ENCODE measurements at regions not wholly inside any gene's neighbourhood (a gene's known extent, or its start where the extent isn't known, plus 50 kb on each side); places are given as distances from the start of the nearest gene placed in this dataset.
"Not testable (repeated sequence)": the region's sequence is repeated elsewhere in the genome, so short reads cannot be mapped to it uniquely, and the experiment has no call there.

DNA sequence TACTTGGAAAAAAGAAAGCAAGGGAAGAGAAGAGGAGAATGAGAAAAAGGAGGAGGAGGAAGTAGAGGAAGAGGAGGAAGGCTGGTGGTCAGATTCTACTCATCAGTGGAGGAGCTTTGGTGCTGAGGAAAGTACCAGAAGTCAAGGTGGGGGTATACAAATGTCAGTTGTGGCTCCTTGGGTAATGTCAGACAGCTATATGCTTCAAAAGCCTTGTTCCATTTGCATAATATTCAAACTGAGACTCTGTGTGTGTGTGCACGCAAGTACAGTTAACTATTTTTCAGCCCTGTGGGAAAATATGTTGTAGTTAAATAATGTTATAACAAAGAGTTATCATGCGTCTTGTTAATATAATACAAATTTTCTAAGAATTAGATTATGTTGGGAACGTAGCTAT lies 609.7 kb downstream of the PDCD6IP start:
- no peak for DNase-seq (ENCODE audit: low read depth)
- in situ Hi-C loops (cut with HindIII; ENCODE audit: low pct_unique_long_range_greater_than_20kb, low sequenced_read_pairs), result no loop called here

GRCh38 chr3:34411596-34411995 lies 613.2 kb downstream of the PDCD6IP start:
- in situ Hi-C loops (cut with HindIII; ENCODE audit: low pct_unique_long_range_greater_than_20kb, low sequenced_read_pairs), result no loop called here
- no peak for DNase-seq (ENCODE audit: low read depth)

GRCh38 chr3:34419801-34420200 lies 621.4 kb downstream of the PDCD6IP start:
- in situ Hi-C loops (cut with HindIII; ENCODE audit: low pct_unique_long_range_greater_than_20kb, low sequenced_read_pairs), result no loop called here
- peak; percentile 18 for DNase-seq (ENCODE audit: low read depth)

- in situ Hi-C loops (cut with HindIII; ENCODE audit: low pct_unique_long_range_greater_than_20kb, low sequenced_read_pairs), result no loop called here
Measured at GRCh38 chr3:34421762-34422161, 623.3 kb downstream of the PDCD6IP start.

GRCh38 chr3:34439796-34440195 lies 641.4 kb downstream of the PDCD6IP start:
- DNase-seq (ENCODE audit: low read depth), result no peak
- in situ Hi-C loops (cut with HindIII; ENCODE audit: low pct_unique_long_range_greater_than_20kb, low sequenced_read_pairs), result no loop called here

More at GRCh38 chr3:34421762-34422161, 623.3 kb downstream of the PDCD6IP start:
- no peak for DNase-seq (ENCODE audit: low read depth)

DNA sequence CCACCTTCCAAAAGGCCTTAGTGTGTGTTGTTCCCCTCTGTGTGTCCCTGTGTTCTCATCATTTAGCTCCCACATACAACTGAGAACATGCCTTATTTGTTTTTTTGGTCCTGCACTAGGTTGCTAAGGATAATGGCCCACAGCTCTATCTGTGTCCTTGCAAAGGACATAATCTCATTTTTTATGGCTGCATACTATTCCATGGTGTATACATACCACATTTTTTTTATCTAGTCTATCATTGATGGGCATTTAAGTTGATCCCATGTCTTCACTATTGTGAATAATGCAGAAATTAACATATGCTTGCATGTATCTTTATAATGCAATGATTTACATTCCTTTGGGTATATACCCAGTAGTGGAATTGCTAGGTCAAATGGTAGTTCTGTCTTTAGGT lies 645.7 kb downstream of the PDCD6IP start:
- in situ Hi-C loops (cut with HindIII; ENCODE audit: low pct_unique_long_range_greater_than_20kb, low sequenced_read_pairs), result no loop called here
- DNase-seq (ENCODE audit: low read depth), result no peak

- in situ Hi-C loops (cut with HindIII; ENCODE audit: low pct_unique_long_range_greater_than_20kb, low sequenced_read_pairs), result no loop called here
Measured at GRCh38 chr3:34449305-34449704, 650.9 kb downstream of the PDCD6IP start.

GRCh38 chr3:34463414-34463813 lies 665.0 kb downstream of the PDCD6IP start:
- no peak for DNase-seq (ENCODE audit: low read depth)
- in situ Hi-C loops (cut with HindIII; ENCODE audit: low pct_unique_long_range_greater_than_20kb, low sequenced_read_pairs), result no loop called here

More at GRCh38 chr3:34449305-34449704, 650.9 kb downstream of the PDCD6IP start:
- no peak for DNase-seq (ENCODE audit: low read depth)

GRCh38 chr3:34464646-34465045 lies 666.2 kb downstream of the PDCD6IP start:
- in situ Hi-C loops (cut with HindIII; ENCODE audit: low pct_unique_long_range_greater_than_20kb, low sequenced_read_pairs), result no loop called here
- no peak for DNase-seq (ENCODE audit: low read depth)

DNA sequence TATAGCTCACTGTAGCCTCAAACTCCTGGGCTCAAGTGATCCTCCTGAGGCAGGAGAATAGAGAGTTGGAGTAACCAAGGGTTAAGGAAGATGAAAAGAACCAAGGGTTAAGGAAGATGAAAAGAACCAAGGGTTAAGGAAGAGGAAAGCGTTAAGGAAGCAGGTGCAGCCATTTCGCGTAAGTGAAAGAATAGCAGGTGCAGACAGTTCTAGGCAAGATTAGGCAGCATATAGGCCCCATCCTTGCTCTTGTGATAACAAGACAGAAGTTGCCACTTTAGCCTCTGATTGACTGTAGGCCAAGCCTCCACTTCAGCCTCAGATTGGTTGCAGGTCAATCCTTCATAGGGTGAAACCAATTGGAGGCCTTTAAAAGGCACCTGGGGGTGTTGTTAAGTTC lies 677.4 kb downstream of the PDCD6IP start:
- no peak for DNase-seq (ENCODE audit: low read depth)
- in situ Hi-C loops (cut with HindIII; ENCODE audit: low pct_unique_long_range_greater_than_20kb, low sequenced_read_pairs), result no loop called here

- in situ Hi-C loops (cut with HindIII; ENCODE audit: low pct_unique_long_range_greater_than_20kb, low sequenced_read_pairs), result no loop called here
- DNase-seq (ENCODE audit: low read depth), result no peak
Measured at GRCh38 chr3:34483311-34483887, 685.0 kb downstream of the PDCD6IP start.

DNA sequence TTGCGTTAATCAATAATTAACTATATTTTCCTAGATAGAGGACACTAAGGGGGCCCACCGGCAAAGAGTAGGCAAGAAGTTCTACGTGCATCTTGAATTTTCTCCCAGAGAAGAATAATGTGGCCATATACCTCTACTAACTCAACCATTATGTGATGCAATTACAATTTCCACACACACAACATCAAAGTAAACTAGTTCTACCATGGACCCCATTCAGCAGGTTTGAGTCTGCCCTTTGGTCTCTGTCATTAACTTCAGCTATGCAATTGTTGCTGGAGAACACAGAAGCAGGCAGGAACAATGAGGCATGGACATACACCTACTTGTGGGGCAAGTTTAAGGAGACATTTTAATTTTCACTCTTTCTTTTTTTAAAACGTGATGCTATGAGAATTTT lies 705.9 kb downstream of the PDCD6IP start:
- in situ Hi-C loops (cut with HindIII; ENCODE audit: low pct_unique_long_range_greater_than_20kb, low sequenced_read_pairs), result no loop called here
- DNase-seq (ENCODE audit: low read depth), result no peak

GRCh38 chr3:34504775-34505174 lies 706.3 kb downstream of the PDCD6IP start:
- DNase-seq (ENCODE audit: low read depth), result peak; percentile 11
- in situ Hi-C loops (cut with HindIII; ENCODE audit: low pct_unique_long_range_greater_than_20kb, low sequenced_read_pairs), result no loop called here

DNA sequence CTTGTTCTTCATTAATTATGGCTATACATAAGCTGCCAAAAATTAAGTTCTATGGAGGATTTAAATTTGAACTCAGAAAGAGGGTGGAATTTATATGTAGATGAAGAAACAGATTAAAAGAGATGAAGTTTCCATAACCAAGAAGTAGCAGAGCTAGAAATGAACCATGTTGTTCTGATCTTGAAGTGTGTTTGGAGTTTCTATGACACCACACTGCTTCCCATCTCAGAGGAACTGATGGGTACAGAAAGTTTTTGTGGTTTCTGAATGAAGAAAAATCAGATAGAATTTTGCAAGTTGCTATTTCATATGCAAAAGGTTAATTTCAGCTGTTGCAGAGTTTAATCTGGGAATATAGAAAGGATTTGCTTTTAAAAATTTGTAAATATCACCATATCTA lies 710.3 kb downstream of the PDCD6IP start:
- DNase-seq (ENCODE audit: low read depth), result no peak
- in situ Hi-C loops (cut with HindIII; ENCODE audit: low pct_unique_long_range_greater_than_20kb, low sequenced_read_pairs), result no loop called here

- DNase-seq (ENCODE audit: low read depth), result no peak
Measured at GRCh38 chr3:34511891-34512290, 713.5 kb downstream of the PDCD6IP start.

GRCh38 chr3:34519008-34519407 lies 720.6 kb downstream of the PDCD6IP start:
- DNase-seq (ENCODE audit: low read depth); in situ Hi-C loops (cut with HindIII; ENCODE audit: low pct_unique_long_range_greater_than_20kb, low sequenced_read_pairs): not testable (repeated sequence)

More at GRCh38 chr3:34511891-34512290, 713.5 kb downstream of the PDCD6IP start:
- in situ Hi-C loops (cut with HindIII; ENCODE audit: low pct_unique_long_range_greater_than_20kb, low sequenced_read_pairs), result no loop called here

GRCh38 chr3:34531156-34531555 lies 732.7 kb downstream of the PDCD6IP start:
- no peak for DNase-seq (ENCODE audit: low read depth)
- in situ Hi-C loops (cut with HindIII; ENCODE audit: low pct_unique_long_range_greater_than_20kb, low sequenced_read_pairs), result no loop called here

- no peak for DNase-seq (ENCODE audit: low read depth)
Measured at GRCh38 chr3:34533451-34533850, 735.0 kb downstream of the PDCD6IP start.

DNA sequence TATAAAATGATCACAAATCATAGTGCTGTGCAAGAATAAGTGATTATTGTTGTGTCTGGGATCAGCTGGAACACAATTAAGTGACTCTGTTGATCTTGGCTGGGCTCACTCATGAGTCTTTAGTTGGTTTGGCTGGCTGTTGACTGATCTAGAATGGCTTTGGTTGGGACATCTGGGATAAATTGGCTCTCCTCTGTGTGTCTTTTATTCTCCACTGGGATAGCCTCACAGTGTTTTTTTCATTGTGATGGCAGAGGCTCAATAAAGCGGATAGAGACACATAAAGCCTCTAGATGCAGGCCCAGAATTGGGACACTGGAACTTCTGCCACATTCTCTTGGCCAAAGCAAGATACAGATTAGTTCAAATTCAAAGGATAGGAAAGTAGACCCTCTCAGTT lies 735.6 kb downstream of the PDCD6IP start:
- DNase-seq (ENCODE audit: low read depth), result no peak
- in situ Hi-C loops (cut with HindIII; ENCODE audit: low pct_unique_long_range_greater_than_20kb, low sequenced_read_pairs), result no loop called here

More at GRCh38 chr3:34533451-34533850, 735.0 kb downstream of the PDCD6IP start:
- in situ Hi-C loops (cut with HindIII; ENCODE audit: low pct_unique_long_range_greater_than_20kb, low sequenced_read_pairs), result no loop called here

- in situ Hi-C loops (cut with HindIII; ENCODE audit: low pct_unique_long_range_greater_than_20kb, low sequenced_read_pairs), result no loop called here
Measured at GRCh38 chr3:34544136-34544535, 745.7 kb downstream of the PDCD6IP start.

More at GRCh38 chr3:34544136-34544535, 745.7 kb downstream of the PDCD6IP start:
- DNase-seq (ENCODE audit: low read depth), result no peak
